PC-3 (cell line): ENCODE measurements at regions not wholly inside any gene's neighbourhood (a gene's known extent, or its start where the extent isn't known, plus 50 kb on each side); places are given as distances from the start of the nearest gene placed in this dataset.

Experiments used
- CTCF ChIP-seq: fragments of 300-600 bp; sonication (generic); conservative IDR thresholded peaks from 2 replicates; pipeline ENCODE4 v1.5.1; 2017; ENCODE audit warnings: antibody characterized with exemption, low read depth, mild to moderate bottlenecking, low read length
- EZH2 ChIP-seq: fragments of 300-600 bp; sonication (generic); IDR thresholded peaks from one replicate; pipeline ENCODE4 v1.6.1; 2017; ENCODE audit warnings: antibody characterized with exemption, mild to moderate bottlenecking, low read length; ENCODE audit not compliant: unreplicated experiment

- no peak for TF ChIP-seq CTCF
- no peak for TF ChIP-seq EZH2
Measured at GRCh38 chr4:71235311-71236201, 103.3 kb upstream of the SLC4A4 start.
